Suprapubic skin (tissue), 4 donors: ENCODE measurements at regions not wholly inside any gene's neighbourhood (a gene's known extent, or its start where the extent isn't known, plus 50 kb on each side); places are given as distances from the start of the nearest gene placed in this dataset.
"Not testable (repeated sequence)": the region's sequence is repeated elsewhere in the genome, so short reads cannot be mapped to it uniquely, and the experiment has no call there.

Experiments used
- DNase-seq, 2 donors: peaks; one replicate each; pipeline ENCODE4 v3.0.0-alpha.2; 2019; ENCODE audit warnings: low spot score in 2 of 2
- H3K27ac ChIP-seq: fragments of 200-600 bp; sonication (generic); one replicate; pipeline ENCODE4 v1.5.1; 2019
- H3K27me3 ChIP-seq: fragments of 200-600 bp; sonication (generic); one replicate; pipeline ENCODE4 v1.5.1; 2019
- H3K36me3 ChIP-seq: fragments of 200-600 bp; sonication (generic); one replicate; pipeline ENCODE4 v1.5.1; 2019
- H3K4me1 ChIP-seq: fragments of 200-600 bp; sonication (generic); one replicate; pipeline ENCODE4 v1.5.1; 2019
- H3K4me3 ChIP-seq: fragments of 200-600 bp; sonication (generic); one replicate; pipeline ENCODE4 v1.5.1; 2019; ENCODE audit warnings: mild to moderate bottlenecking
- H3K9me3 ChIP-seq: fragments of 200-600 bp; sonication (generic); one replicate; pipeline ENCODE4 v1.5.1; 2019
- EP300 ChIP-seq: sonication (generic); formaldehyde crosslinking; IDR thresholded peaks from one replicate; pipeline ENCODE4 v1.6.1; 2017; ENCODE audit warnings: antibody characterized with exemption
- POLR2A ChIP-seq, 2 donors: fragments of 450-650 bp; IDR thresholded peaks; one replicate each; pipeline ENCODE4 v1.6.1; 2017; ENCODE audit warnings: antibody characterized with exemption in 2 of 2, mild to moderate bottlenecking in 2 of 2, moderate library complexity in 2 of 2
- POLR2AphosphoS5 ChIP-seq, 3 donors: sonication (generic); formaldehyde crosslinking; IDR thresholded peaks; one replicate each; pipeline ENCODE4 v1.6.1; 2017; ENCODE audit warnings: antibody characterized with exemption in 3 of 3
- WGBS: methylation state at CpG from one replicate; pipeline ENCODE4 v1.1.5; 2018; 5-methylcytosine and 5-hydroxymethylcytosine counted together
- TF ChIP-seq, protein P1 (sequence below), 2 donors: fragments of 200-600 bp in 1 of 2; fragments of 450-650 bp in 1 of 2; sonication (generic) in 1 of 2; IDR thresholded peaks; one replicate each; pipeline ENCODE4 v1.5.1; 2016 to 2019; ENCODE audit warnings: antibody characterized with exemption in 2 of 2, mild to moderate bottlenecking in 1 of 2, moderate library complexity in 1 of 2

DNA sequence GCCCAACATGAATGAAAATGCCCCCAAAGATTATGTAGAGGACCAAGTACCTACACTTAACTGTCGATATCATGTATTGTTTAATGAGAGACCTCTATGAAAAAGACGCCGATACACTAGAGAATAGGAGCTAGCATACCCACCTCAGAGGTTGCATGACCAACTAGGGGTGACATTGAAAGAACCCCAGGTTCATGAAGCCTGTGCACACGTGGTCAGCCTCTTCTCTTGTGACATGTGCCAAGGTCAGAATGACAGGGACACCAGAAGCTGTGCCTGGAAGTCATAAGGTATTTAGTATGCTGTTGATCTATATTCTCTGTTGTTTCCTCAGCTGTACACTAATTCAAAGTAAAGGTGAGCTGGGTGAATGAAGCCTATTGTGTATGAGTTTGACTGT lies 1594.1 kb downstream of the EFNA5 start:
- H3K9me3 ChIP-seq = no peaks in the 10 kb centered on the region
- H3K27ac ChIP-seq = no peak overlapping the region
- no peak for DNase-seq
- H3K36me3 ChIP-seq = no peaks in the 10 kb centered on the region
- WGBS = 79% methylated on average over 4 of the region's 4 CpGs
- TF ChIP-seq, protein P1, sequence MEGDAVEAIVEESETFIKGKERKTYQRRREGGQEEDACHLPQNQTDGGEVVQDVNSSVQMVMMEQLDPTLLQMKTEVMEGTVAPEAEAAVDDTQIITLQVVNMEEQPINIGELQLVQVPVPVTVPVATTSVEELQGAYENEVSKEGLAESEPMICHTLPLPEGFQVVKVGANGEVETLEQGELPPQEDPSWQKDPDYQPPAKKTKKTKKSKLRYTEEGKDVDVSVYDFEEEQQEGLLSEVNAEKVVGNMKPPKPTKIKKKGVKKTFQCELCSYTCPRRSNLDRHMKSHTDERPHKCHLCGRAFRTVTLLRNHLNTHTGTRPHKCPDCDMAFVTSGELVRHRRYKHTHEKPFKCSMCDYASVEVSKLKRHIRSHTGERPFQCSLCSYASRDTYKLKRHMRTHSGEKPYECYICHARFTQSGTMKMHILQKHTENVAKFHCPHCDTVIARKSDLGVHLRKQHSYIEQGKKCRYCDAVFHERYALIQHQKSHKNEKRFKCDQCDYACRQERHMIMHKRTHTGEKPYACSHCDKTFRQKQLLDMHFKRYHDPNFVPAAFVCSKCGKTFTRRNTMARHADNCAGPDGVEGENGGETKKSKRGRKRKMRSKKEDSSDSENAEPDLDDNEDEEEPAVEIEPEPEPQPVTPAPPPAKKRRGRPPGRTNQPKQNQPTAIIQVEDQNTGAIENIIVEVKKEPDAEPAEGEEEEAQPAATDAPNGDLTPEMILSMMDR (IDR thresholded peaks at IDR 0.05) = no peak
- no peak for TF ChIP-seq POLR2AphosphoS5 (IDR thresholded peaks at IDR 0.05)
- no peak for TF ChIP-seq EP300
- TF ChIP-seq POLR2A (IDR thresholded peaks at IDR 0.05) = no peak
- no peak overlapping the region for H3K4me3 ChIP-seq
- no peaks in the 10 kb centered on the region for H3K4me1 ChIP-seq
- no peaks in the 10 kb centered on the region for H3K27me3 ChIP-seq

- no peak for TF ChIP-seq POLR2A (IDR thresholded peaks at IDR 0.05)
- no peak for TF ChIP-seq EP300
- TF ChIP-seq POLR2AphosphoS5 (IDR thresholded peaks at IDR 0.05) = no peak
- TF ChIP-seq, protein P1 (IDR thresholded peaks at IDR 0.05) = no peak
- H3K27me3 ChIP-seq = no peaks in the 10 kb centered on the region
Observed at GRCh38 chr5:106072208-106072607, 1598.5 kb downstream of the EFNA5 start.

DNA sequence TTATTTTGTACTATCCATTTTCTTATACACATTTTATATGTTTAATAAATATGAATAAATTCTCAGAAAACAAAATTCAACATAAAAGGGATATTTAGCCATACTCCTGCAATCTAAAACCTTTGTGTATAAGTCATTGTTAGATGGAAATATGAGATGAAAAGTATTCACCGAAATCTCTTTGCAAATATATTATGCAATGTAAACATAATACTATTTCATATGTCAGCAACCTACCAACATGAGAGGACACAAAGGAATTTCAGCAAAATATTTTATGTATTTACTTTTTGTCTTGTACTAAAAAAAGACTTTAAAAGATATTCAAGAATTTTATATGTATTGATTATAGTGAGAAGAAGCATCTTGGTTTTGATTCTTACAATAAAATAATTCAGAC lies 1623.4 kb downstream of the EFNA5 start:
- H3K36me3 ChIP-seq = no peaks in the 10 kb centered on the region
- WGBS = 80% methylated on average over 1 of the region's 1 CpG
- H3K9me3 ChIP-seq = no peaks in the 10 kb centered on the region
- H3K4me1 ChIP-seq = no peaks in the 10 kb centered on the region
- no peak overlapping the region for H3K27ac ChIP-seq
- DNase-seq = no peak
- no peak overlapping the region for H3K4me3 ChIP-seq
- TF ChIP-seq, protein P1 (IDR thresholded peaks at IDR 0.05) = no peak
- TF ChIP-seq POLR2AphosphoS5 (IDR thresholded peaks at IDR 0.05) (no peak), EP300 (no peak), POLR2A (IDR thresholded peaks at IDR 0.05) (no peak)
- H3K27me3 ChIP-seq = no peaks in the 10 kb centered on the region

More at GRCh38 chr5:106072208-106072607, 1598.5 kb downstream of the EFNA5 start:
- no peak overlapping the region for H3K27ac ChIP-seq
- no peaks in the 10 kb centered on the region for H3K9me3 ChIP-seq
- H3K4me3 ChIP-seq = no peak overlapping the region
- DNase-seq = no peak
- WGBS = 87% methylated on average over 2 of the region's 2 CpGs
- no peaks in the 10 kb centered on the region for H3K36me3 ChIP-seq
- H3K4me1 ChIP-seq = no peaks in the 10 kb centered on the region

DNA sequence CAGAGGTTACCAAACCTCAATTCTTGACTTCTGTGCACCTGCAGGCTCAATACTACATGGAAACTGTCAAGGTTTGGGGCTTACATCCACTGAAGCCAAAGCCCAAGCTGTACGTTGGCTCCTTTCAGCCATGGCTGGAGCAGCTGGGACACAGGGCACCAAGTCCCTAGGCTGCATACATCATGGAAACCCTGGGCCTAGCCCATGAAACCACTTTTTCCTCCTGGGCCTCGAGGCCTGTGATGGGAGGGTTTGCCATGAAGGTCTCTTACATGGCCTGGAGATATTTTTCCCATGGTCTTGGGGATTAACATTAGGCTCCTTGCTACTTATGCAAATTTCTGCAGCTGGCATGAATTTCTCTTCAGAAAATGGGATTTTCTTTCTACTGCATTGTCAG lies 1638.7 kb downstream of the EFNA5 start:
- H3K27me3 ChIP-seq, DNase-seq, H3K9me3 ChIP-seq, H3K4me1 ChIP-seq, H3K4me3 ChIP-seq, H3K36me3 ChIP-seq, H3K27ac ChIP-seq: not testable (repeated sequence)
- WGBS = 63% methylated on average over 2 of the region's 2 CpGs

DNA sequence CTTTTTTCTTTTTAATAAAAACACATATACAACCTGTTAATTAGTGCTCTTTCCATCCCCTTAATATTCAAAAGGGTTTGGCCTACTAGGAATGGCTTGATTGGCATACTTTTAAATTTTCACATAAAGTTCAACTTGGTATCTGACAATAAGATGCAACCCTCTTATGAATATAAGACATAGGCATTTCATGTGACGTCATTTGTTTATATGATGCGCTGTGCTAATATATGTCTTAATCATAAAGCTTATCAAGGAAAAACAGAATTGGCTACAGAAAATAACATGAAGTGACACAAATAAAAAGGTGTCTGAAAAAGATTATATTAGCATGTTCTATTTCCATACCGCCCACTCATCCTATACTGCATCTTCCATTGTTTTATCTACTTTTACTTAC lies 1642.4 kb downstream of the EFNA5 start:
- no peak overlapping the region for H3K4me3 ChIP-seq
- TF ChIP-seq, protein P1 (IDR thresholded peaks at IDR 0.05) = no peak
- TF ChIP-seq POLR2A (IDR thresholded peaks at IDR 0.05) (no peak), EP300 (no peak), POLR2AphosphoS5 (IDR thresholded peaks at IDR 0.05) (no peak)
- no peaks in the 10 kb centered on the region for H3K27me3 ChIP-seq
- H3K36me3 ChIP-seq = no peaks in the 10 kb centered on the region
- H3K4me1 ChIP-seq = no peaks in the 10 kb centered on the region
- no peaks in the 10 kb centered on the region for H3K9me3 ChIP-seq
- no peak for DNase-seq
- WGBS = 64% methylated on average over 3 of the region's 3 CpGs
- no peak overlapping the region for H3K27ac ChIP-seq

GRCh38 chr5:106020894-106021293 lies 1649.8 kb downstream of the EFNA5 start:
- H3K36me3 ChIP-seq = no peaks in the 10 kb centered on the region
- no peaks in the 10 kb centered on the region for H3K27me3 ChIP-seq
- no peaks in the 10 kb centered on the region for H3K4me1 ChIP-seq
- no peak overlapping the region for H3K4me3 ChIP-seq
- no peaks in the 10 kb centered on the region for H3K9me3 ChIP-seq
- no peak for TF ChIP-seq EP300
- TF ChIP-seq POLR2A (IDR thresholded peaks at IDR 0.05) = no peak
- TF ChIP-seq, protein P1 (IDR thresholded peaks at IDR 0.05) = no peak
- TF ChIP-seq POLR2AphosphoS5 (IDR thresholded peaks at IDR 0.05) = no peak
- no peak overlapping the region for H3K27ac ChIP-seq
- DNase-seq = no peak
- WGBS = 100% methylated on average over 1 of the region's 1 CpG
